Esophagus squamous epithelium (tissue), 5 donors: ENCODE measurements at regions not wholly inside any gene's neighbourhood (a gene's known extent, or its start where the extent isn't known, plus 50 kb on each side); places are given as distances from the start of the nearest gene placed in this dataset.

Experiments used
- DNase-seq: peaks from one replicate; lab custom pipeline; 2025; lab: John Stamatoyannopoulos, UW
- H3K27ac ChIP-seq, 4 donors: fragments of 200-600 bp; sonication (generic); one replicate each; pipeline ENCODE4 v1.5.1; 2016 to 2019; ENCODE audit warnings: mild to moderate bottlenecking in 1 of 4
- H3K27me3 ChIP-seq, 4 donors: fragments of 200-600 bp; sonication (generic); 1 replicate in 3 of 4; 2 replicates in 1 of 4; pipeline versions ENCODE4 v1.5.1 to v1.6.0; 2017 to 2021; ENCODE audit warnings: antibody characterized with exemption in 1 of 4
- H3K36me3 ChIP-seq, 3 donors: fragments of 200-600 bp; sonication (generic); one replicate each; pipeline ENCODE4 v1.5.1; 2016 to 2019
- H3K4me1 ChIP-seq, 3 donors: fragments of 200-600 bp; sonication (generic); one replicate each; pipeline ENCODE4 v1.5.1; 2017 to 2019
- H3K4me3 ChIP-seq, 4 donors: fragments of 200-600 bp; sonication (generic); 1 replicate in 3 of 4; 2 replicates in 1 of 4; pipeline ENCODE4 v1.5.1; 2016 to 2019; ENCODE audit warnings: mild to moderate bottlenecking in 2 of 4, moderate library complexity in 1 of 4
- H3K9me3 ChIP-seq, 3 donors: fragments of 200-600 bp; sonication (generic); one replicate each; pipeline ENCODE4 v1.5.1; 2016 to 2019
- POLR2A ChIP-seq, 4 donors: fragments of 450-650 bp; IDR thresholded peaks; one replicate each; pipeline ENCODE4 v1.6.1; 2017; ENCODE audit warnings: antibody characterized with exemption in 4 of 4, mild to moderate bottlenecking in 4 of 4, moderate library complexity in 3 of 4
- WGBS, 2 donors: methylation state at CpG; one replicate each; pipeline ENCODE4 v1.1.5; 2018; 5-methylcytosine and 5-hydroxymethylcytosine counted together
- intact Hi-C: fragments of 100-400 bp; cut with DNase I; formaldehyde crosslinking; loops from one replicate; pipeline ENCODE4 v1.15.0; 2022
- TF ChIP-seq, protein P1 (sequence below), 6 experiments: fragments of 450-650 bp in 4 of 6; fragments of 200-600 bp in 2 of 6; sonication (generic) in 2 of 6; IDR thresholded peaks; one replicate each; pipeline ENCODE4 v1.5.1; 2016 to 2019; ENCODE audit warnings: antibody characterized with exemption in 6 of 6, mild to moderate bottlenecking in 4 of 6, moderate library complexity in 4 of 6
- donor health status: DM: yes; HTN: yes; CAD: no.

DNA sequence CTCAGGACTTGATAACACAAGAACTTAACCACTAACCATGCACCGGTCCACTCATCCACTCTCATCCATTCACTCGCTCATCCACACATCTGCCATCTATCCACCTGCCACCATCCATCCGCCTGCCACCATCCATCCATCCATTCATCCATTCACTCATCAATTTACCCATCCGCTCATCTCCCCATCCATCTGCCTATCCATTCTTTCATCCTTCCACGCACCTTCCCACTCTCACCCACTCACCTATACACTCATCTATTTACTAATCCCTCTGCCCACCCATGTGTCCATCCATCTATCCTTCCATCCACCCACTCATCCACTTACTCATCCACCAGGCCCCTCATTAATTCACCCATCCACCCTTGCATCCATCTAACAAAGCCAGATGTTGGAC lies 131.0 kb downstream of the MRM1 start:
- peaks cover 0 to 14% (median 0%) of the 10 kb centered on the region in 3 donors for H3K4me1 ChIP-seq
- no peak for DNase-seq

DNA sequence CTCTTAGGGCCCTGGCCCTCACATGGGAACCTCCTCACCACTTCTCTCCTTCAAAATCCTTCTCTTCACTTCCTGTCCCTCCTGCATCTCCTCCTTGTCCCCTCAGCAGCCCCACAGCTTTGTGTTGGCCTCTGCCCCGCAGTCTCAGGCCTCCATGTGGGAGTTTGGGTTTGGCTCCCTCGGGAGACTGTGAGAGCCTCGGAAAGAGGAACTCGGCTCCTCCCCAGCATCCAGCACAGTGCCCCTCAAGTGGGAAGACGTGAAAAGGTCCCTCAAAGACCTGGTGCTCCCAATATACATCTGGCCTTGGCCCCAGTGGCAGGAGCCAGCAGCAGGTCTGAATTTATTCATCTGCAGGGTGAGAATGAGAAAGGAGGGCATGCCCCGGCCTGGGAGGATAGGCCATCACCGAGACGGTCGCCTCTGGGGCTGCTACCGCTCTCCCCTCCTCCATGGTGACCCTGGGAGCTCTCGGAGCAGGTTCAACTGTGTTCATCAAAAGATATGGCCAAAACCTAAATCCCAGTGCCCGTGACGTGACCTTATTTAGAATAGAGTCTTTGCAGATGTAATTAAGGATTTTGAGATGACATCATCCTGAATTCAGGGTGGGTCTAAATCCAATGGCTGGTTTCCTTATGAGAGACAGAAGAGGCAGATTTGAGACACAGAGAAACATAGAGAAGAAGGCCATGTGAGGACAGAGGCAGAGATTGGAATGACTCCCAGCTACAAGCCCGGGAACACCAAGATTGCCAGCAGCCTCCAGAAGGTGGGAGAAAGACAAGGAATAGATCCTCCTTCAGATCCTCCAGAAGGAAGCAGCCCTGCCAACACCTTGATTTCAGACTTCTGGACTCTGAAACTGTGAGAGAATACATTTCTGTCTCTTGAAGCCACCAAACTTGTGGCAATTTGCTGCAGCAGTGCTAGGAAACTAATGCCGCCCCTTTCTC lies 135.1 kb downstream of the MRM1 start:
- peaks cover 0 to 51% (median 2%) of the 10 kb centered on the region in 4 donors for H3K27me3 ChIP-seq

More for the DNA sequence above, 131.0 kb downstream of the MRM1 start:
- Histone ChIP-seq H3K4me3 (no peak overlapping the region), H3K27ac (no peak overlapping the region), H3K27me3 (peaks cover 4 to 70% (median 6%) of the 10 kb centered on the region in 4 donors), H3K36me3 (no peaks in the 10 kb centered on the region), H3K9me3 (no peaks in the 10 kb centered on the region)
- 87 to 90% methylated on average over 5 of the region's 5 CpGs for WGBS, 2 donors
- intact Hi-C loops = no loop called here
- no peak for TF ChIP-seq POLR2A (IDR thresholded peaks at IDR 0.05)

DNA sequence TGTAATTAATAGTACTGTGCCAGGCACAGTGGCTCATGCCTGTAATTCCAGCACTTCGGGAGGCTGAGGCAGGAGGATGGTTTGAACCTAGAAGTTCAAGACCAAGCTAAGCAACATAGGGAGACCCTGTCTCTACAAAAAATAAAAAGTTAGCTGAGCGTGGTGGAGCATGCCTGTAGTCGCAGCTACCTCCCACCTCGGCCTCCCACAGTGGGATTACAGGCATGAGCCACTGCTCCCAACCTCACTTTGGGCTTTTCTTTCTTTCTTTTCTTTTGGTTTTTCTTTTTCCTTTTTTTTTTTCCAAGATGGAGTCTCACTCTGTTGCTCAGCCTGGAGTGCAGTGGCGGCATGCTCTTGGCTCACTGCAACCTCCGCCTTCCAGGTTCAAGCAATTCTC lies 137.8 kb downstream of the MRM1 start:
- H3K27me3 ChIP-seq = peaks cover 0 to 51% (median 0%) of the 10 kb centered on the region in 4 donors
- H3K9me3 ChIP-seq = no peaks in the 10 kb centered on the region
- no peak overlapping the region for H3K4me3 ChIP-seq
- TF ChIP-seq POLR2A (IDR thresholded peaks at IDR 0.05) = no peak
- TF ChIP-seq, protein P1, sequence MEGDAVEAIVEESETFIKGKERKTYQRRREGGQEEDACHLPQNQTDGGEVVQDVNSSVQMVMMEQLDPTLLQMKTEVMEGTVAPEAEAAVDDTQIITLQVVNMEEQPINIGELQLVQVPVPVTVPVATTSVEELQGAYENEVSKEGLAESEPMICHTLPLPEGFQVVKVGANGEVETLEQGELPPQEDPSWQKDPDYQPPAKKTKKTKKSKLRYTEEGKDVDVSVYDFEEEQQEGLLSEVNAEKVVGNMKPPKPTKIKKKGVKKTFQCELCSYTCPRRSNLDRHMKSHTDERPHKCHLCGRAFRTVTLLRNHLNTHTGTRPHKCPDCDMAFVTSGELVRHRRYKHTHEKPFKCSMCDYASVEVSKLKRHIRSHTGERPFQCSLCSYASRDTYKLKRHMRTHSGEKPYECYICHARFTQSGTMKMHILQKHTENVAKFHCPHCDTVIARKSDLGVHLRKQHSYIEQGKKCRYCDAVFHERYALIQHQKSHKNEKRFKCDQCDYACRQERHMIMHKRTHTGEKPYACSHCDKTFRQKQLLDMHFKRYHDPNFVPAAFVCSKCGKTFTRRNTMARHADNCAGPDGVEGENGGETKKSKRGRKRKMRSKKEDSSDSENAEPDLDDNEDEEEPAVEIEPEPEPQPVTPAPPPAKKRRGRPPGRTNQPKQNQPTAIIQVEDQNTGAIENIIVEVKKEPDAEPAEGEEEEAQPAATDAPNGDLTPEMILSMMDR (IDR thresholded peaks at IDR 0.05) = no peak
- H3K4me1 ChIP-seq = no peaks in the 10 kb centered on the region
- no peak for DNase-seq
- intact Hi-C loops = no loop called here
- H3K27ac ChIP-seq = no peak overlapping the region
- 69 to 86% methylated on average over 5 to 6 of the region's 6 CpGs for WGBS, 2 donors
- no peaks in the 10 kb centered on the region for H3K36me3 ChIP-seq

More for the DNA sequence above, 135.1 kb downstream of the MRM1 start:
- peaks cover 0 to 5% (median 0%) of the 10 kb centered on the region in 3 donors for H3K4me1 ChIP-seq
- WGBS, 2 donors = 67 to 68% methylated on average over 9 to 10 of the region's 15 CpGs
- H3K27ac ChIP-seq = no peak overlapping the region
- H3K4me3 ChIP-seq = no peak overlapping the region
- TF ChIP-seq, protein P1 (IDR thresholded peaks at IDR 0.05) = no peak
- TF ChIP-seq POLR2A (IDR thresholded peaks at IDR 0.05) = no peak
- intact Hi-C loops = no loop called here
- DNase-seq = no peak
- H3K36me3 ChIP-seq = no peaks in the 10 kb centered on the region
- H3K9me3 ChIP-seq = no peaks in the 10 kb centered on the region

DNA sequence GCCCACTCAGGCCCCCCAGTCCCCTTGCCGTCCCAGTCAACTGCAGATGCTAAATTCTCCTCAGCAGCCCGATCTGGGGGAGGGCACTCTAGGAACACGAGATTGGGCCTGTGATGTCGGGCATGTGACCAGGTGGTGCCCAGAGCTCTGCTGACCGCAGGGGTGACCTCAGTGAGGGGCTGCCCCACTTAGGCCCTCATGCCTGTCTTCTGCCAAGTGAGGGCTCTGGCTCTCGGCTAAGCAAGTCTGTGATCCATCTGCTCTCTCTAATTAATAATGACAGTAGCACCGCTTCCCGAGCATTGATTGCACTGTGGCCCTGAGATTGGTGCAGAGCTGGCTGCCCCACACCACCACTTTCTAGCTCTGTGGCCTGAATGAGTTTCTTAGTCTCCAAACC lies 138.8 kb downstream of the MRM1 start:
- Histone ChIP-seq H3K4me1 (no peaks in the 10 kb centered on the region), H3K9me3 (no peaks in the 10 kb centered on the region), H3K4me3 (no peak overlapping the region), H3K27me3 (peaks cover 0 to 51% (median 0%) of the 10 kb centered on the region in 4 donors), H3K36me3 (no peaks in the 10 kb centered on the region), H3K27ac (no peak overlapping the region)
- TF ChIP-seq, protein P1 (IDR thresholded peaks at IDR 0.05) = no peak
- no peak for TF ChIP-seq POLR2A (IDR thresholded peaks at IDR 0.05)
- intact Hi-C loops = no loop called here
- DNase-seq = no peak
- 63 to 66% methylated on average over 6 to 8 of the region's 8 CpGs for WGBS, 2 donors

DNA sequence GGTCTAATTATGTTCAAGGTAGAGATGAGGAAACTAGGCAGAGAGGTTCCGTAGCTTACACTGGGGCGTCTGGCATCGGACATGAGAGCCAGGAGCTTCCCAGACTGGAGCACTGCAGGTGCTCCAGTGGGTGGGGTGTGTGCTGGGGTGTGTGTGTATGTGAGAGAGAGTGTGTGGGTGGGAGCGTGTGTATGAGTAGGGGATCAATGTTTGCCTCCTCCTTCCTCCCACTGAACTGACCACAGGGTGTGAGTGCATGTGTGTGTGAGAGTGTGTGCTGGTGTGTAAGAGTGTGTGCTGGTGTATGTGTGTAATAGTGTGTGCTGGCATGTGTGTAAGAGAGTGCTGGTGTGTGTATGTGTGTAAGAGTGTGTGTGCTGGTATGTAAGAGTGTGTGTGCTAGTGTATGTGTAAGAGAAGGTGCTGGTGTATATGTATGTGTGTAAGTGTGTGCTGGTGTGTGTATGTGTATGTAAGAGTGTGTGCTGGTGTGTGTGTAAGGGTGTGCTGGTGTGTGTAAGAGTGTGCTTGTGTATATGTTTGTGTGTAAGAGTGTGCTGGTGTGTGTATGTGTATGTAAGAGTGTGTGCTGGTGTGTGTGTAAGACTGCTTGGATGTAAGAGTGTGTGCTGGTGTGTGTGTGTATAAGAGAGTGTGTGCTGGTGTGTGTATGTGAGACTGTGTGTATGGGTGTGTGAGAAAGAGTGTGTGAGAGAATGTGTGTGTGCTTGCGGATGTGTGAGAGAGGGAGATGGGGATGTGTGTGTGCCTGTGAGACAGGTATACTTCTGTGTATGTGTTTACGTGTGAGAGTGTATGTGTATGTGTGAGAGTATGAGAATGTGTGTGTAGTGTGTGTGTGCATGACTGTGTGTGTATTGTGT lies 139.9 kb downstream of the MRM1 start:
- H3K4me1 ChIP-seq = no peaks in the 10 kb centered on the region
- TF ChIP-seq, protein P1 (IDR thresholded peaks at IDR 0.05) = no peak
- TF ChIP-seq POLR2A (IDR thresholded peaks at IDR 0.05) = no peak
- H3K27me3 ChIP-seq = peaks cover 0 to 43% (median 0%) of the 10 kb centered on the region in 4 donors
- no peaks in the 10 kb centered on the region for H3K36me3 ChIP-seq
- H3K9me3 ChIP-seq = no peaks in the 10 kb centered on the region
- no peak overlapping the region for H3K4me3 ChIP-seq
- intact Hi-C loops = no loop called here
- H3K27ac ChIP-seq = no peak overlapping the region
- WGBS, 2 donors = 84 to 88% methylated on average over 6 of the region's 6 CpGs
- DNase-seq = no peak
